Neural progenitor cell (in vitro differentiated cells): ENCODE measurements at regions not wholly inside any gene's neighbourhood (a gene's known extent, or its start where the extent isn't known, plus 50 kb on each side); places are given as distances from the start of the nearest gene placed in this dataset.

Source experiments
- CTCF ChIP-seq: fragments of 200-600 bp; sonication (generic); IDR thresholded peaks from 2 replicates; pipeline ENCODE4 v1.5.1; 2017; ENCODE audit warnings: antibody characterized with exemption, mild to moderate bottlenecking
- EZH2 ChIP-seq: fragments of 200-600 bp; sonication (generic); IDR thresholded peaks from 2 replicates; pipeline ENCODE4 v1.6.1; 2017; ENCODE audit warnings: antibody characterized with exemption, mild to moderate bottlenecking, moderate library complexity
- EZH2phosphoT487 ChIP-seq: fragments of 200-600 bp; sonication (generic); IDR thresholded peaks from 2 replicates; pipeline ENCODE4 v1.6.1; 2017; ENCODE audit warnings: antibody characterized with exemption

- TF ChIP-seq CTCF (no peak), EZH2phosphoT487 (no peak), EZH2 (no peak)
These were observed 176.4 kb upstream of the ANKRD55 start for GRCh38 chr5:56409331-56410190.
